Tibial artery (tissue), 4 donors: ENCODE measurements at regions not wholly inside any gene's neighbourhood (a gene's known extent, or its start where the extent isn't known, plus 50 kb on each side); places are given as distances from the start of the nearest gene placed in this dataset.

Experiments used
- DNase-seq, 2 donors: peaks; one replicate each; pipeline ENCODE4 v3.0.0-alpha.2; 2019
- H3K27ac ChIP-seq, 2 donors: fragments of 200-600 bp; sonication (generic) in 1 of 2; 1 replicate in 1 of 2; 2 replicates in 1 of 2; pipeline ENCODE4 v1.5.1; 2018 to 2019; ENCODE audit warnings: mild to moderate bottlenecking in 1 of 2
- H3K27me3 ChIP-seq, 2 donors: fragments of 200-600 bp; sonication (generic) in 1 of 2; one replicate each; pipeline versions ENCODE4 v1.5.1 to v1.6.0; 2016 to 2019
- H3K36me3 ChIP-seq, 3 donors: fragments of 200-600 bp; sonication (generic) in 2 of 3; one replicate each; pipeline ENCODE4 v1.5.1; 2016 to 2019; ENCODE audit warnings: mild to moderate bottlenecking in 2 of 3
- H3K4me1 ChIP-seq, 4 donors: fragments of 200-600 bp; sonication (generic) in 2 of 4; 1 replicate in 3 of 4; 2 replicates in 1 of 4; pipeline ENCODE4 v1.5.1; 2016 to 2019
- H3K4me3 ChIP-seq, 2 donors: fragments of 200-600 bp; sonication (generic) in 1 of 2; 1 replicate in 1 of 2; 2 replicates in 1 of 2; pipeline ENCODE4 v1.5.1; 2018 to 2019; ENCODE audit warnings: mild to moderate bottlenecking in 2 of 2
- H3K9me3 ChIP-seq, 3 donors: fragments of 200-600 bp; sonication (generic) in 1 of 3; one replicate each; pipeline ENCODE4 v1.5.1; 2016 to 2019
- intact Hi-C: fragments of 100-400 bp; cut with DNase I; formaldehyde crosslinking; loops from one replicate; pipeline ENCODE4 v1.15.0; 2023; ENCODE audit warnings: low total_unique reads
- TF ChIP-seq, protein P1 (sequence below), 2 experiments: fragments of 200-600 bp in 1 of 2; fragments of 450-650 bp in 1 of 2; IDR thresholded peaks; one replicate each; pipeline ENCODE4 v1.5.1; 2017 to 2019; ENCODE audit warnings: antibody characterized with exemption in 2 of 2, mild to moderate bottlenecking in 1 of 2, moderate library complexity in 1 of 2

- no peak for DNase-seq
- no peak overlapping the region for H3K4me3 ChIP-seq
- no peaks in the 10 kb centered on the region for H3K4me1 ChIP-seq
- no peak overlapping the region for H3K27ac ChIP-seq
- H3K9me3 ChIP-seq, result peaks cover 0 to under 1% (median 0%) of the 10 kb centered on the region in 3 donors
- H3K27me3 ChIP-seq, result no peaks in the 10 kb centered on the region
- no peaks in the 10 kb centered on the region for H3K36me3 ChIP-seq
- intact Hi-C loops, result no loop called here
- TF ChIP-seq, protein P1, sequence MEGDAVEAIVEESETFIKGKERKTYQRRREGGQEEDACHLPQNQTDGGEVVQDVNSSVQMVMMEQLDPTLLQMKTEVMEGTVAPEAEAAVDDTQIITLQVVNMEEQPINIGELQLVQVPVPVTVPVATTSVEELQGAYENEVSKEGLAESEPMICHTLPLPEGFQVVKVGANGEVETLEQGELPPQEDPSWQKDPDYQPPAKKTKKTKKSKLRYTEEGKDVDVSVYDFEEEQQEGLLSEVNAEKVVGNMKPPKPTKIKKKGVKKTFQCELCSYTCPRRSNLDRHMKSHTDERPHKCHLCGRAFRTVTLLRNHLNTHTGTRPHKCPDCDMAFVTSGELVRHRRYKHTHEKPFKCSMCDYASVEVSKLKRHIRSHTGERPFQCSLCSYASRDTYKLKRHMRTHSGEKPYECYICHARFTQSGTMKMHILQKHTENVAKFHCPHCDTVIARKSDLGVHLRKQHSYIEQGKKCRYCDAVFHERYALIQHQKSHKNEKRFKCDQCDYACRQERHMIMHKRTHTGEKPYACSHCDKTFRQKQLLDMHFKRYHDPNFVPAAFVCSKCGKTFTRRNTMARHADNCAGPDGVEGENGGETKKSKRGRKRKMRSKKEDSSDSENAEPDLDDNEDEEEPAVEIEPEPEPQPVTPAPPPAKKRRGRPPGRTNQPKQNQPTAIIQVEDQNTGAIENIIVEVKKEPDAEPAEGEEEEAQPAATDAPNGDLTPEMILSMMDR (IDR thresholded peaks at IDR 0.05), result no peak
Measured at GRCh38 chr1:213366141-213366831, 315.2 kb downstream of the RPS6KC1 start.

DNA sequence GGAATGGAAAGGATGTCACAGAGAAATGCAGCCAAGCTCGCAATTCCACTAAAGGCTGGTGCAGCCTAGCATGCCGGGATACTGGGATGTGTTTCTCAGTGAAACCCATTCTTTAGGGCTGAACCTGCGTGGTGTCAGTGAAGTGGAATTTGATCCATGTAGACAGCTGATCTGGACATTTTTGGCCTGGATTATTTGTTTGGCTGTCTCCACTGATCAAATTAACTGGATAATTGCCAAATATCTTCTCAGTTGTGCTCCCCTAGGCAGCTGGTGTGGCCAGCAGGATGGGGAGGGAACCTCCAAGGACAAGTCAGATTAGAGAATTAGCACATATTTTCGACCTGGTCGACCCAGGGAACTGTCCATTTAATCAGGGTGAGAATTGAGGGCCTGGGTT is 318.4 kb downstream of the RPS6KC1 start:
- Histone ChIP-seq H3K27me3 (no peaks in the 10 kb centered on the region), H3K4me3 (no peak overlapping the region), H3K27ac (no peak overlapping the region), H3K36me3 (no peaks in the 10 kb centered on the region), H3K4me1 (no peaks in the 10 kb centered on the region), H3K9me3 (no peaks in the 10 kb centered on the region)
- no peak for DNase-seq
- intact Hi-C loops, result no loop called here
- TF ChIP-seq, protein P1 (IDR thresholded peaks at IDR 0.05), result no peak

DNA sequence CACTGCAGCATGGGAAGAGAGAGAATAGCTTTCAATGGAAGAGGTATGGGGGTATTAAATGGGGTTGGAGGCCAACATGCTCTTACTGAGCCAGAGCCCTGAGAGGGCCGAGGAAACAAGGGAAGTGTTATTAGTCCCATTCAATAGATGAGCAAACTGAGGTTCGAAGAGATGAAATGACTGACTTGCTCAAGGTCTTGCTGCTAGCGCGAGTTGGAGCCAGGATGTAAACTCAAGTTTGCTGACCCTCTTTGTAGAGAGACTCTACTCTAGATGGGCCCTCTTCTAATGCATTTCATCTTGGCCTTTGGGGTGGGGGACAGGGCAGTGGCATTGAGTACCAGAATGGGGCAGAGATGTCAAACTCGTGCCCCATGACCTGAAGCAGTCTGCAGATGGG is 319.5 kb downstream of the RPS6KC1 start:
- intact Hi-C loops, result no loop called here
- Histone ChIP-seq H3K4me3 (no peak overlapping the region), H3K27ac (no peak overlapping the region), H3K27me3 (no peaks in the 10 kb centered on the region), H3K4me1 (no peaks in the 10 kb centered on the region), H3K36me3 (no peaks in the 10 kb centered on the region), H3K9me3 (no peaks in the 10 kb centered on the region)
- no peak for DNase-seq
- TF ChIP-seq, protein P1 (IDR thresholded peaks at IDR 0.05), result no peak

- intact Hi-C loops, result no loop called here
- no peaks in the 10 kb centered on the region for H3K36me3 ChIP-seq
- no peak for DNase-seq
- no peak overlapping the region for H3K27ac ChIP-seq
- H3K27me3 ChIP-seq, result no peaks in the 10 kb centered on the region
- no peaks in the 10 kb centered on the region for H3K4me1 ChIP-seq
- no peaks in the 10 kb centered on the region for H3K9me3 ChIP-seq
- no peak overlapping the region for H3K4me3 ChIP-seq
- TF ChIP-seq, protein P1 (IDR thresholded peaks at IDR 0.05), result no peak
Measured at GRCh38 chr1:213371525-213371846, 320.4 kb downstream of the RPS6KC1 start.

DNA sequence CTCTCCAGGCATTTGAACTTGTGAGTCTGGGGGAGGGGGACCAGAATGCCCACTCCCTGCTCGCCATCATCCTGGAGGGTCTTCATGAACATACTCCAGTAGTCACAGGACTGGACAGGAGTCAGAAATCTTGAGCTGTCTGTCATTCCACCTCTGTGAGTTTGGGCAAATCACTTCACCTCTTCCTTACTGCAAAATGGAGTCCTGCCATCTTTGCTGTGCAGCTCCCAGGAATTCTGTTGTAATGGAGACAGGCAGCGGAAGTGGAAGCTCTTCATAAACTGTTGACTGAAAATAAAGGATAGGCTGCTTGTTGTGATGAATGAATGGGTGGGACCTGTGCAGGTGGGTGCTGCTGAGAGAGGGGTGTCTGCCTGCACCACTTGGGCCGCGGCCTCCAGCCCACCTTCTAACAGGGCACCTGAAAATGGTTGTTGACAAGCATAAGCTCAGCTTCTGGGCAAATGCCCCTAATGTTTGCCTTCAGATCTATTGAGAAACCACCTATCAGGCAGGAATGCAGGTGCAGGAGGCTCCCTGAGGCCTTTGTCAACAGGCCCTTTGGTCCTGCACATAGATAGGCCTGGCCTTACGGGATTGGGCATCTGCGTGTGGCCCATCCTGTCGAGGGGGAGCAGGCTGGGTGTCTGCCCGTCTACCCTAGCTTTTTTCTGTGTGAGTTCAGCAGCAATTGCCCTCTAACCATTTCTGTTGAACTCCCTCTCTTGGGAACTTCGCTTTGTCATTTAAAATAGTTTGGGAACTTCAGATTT is 321.0 kb downstream of the RPS6KC1 start:
- intact Hi-C loops, result no loop called here
- no peaks in the 10 kb centered on the region for H3K27me3 ChIP-seq
- no peak overlapping the region for H3K4me3 ChIP-seq
- TF ChIP-seq, protein P1 (IDR thresholded peaks at IDR 0.05), result no peak
- H3K36me3 ChIP-seq, result no peaks in the 10 kb centered on the region
- H3K9me3 ChIP-seq, result no peaks in the 10 kb centered on the region
- no peak overlapping the region for H3K27ac ChIP-seq
- DNase-seq, result no peak
- no peaks in the 10 kb centered on the region for H3K4me1 ChIP-seq
